GM23338 (cell line): ENCODE measurements at regions not wholly inside any gene's neighbourhood (a gene's known extent, or its start where the extent isn't known, plus 50 kb on each side); places are given as distances from the start of the nearest gene placed in this dataset.

Experiments used
- ATAC-seq: fragments of 200-7000 bp; cut with Tn5 transposase; 3 replicates; pipeline ENCODE4 v1.9.1; 2020
- DNase-seq: peaks from one replicate; pipeline ENCODE4 v3.0.0-alpha.2; 2015; ENCODE audit warnings: low spot score
- H2AFZ ChIP-seq: fragments of 200-600 bp; sonication (generic); 2 replicates; pipeline ENCODE4 v1.8.0; 2016; ENCODE audit warnings: antibody characterized with exemption, mild to moderate bottlenecking, moderate library complexity
- H3F3A ChIP-seq: fragments of 200-600 bp; sonication (generic); replicated peaks from 2 replicates; pipeline ENCODE4 v1.8.0; 2017; ENCODE audit warnings: antibody characterized with exemption, mixed run types, low read depth
- H3K27ac ChIP-seq: fragments of 200-600 bp; sonication (generic); 2 replicates; pipeline ENCODE4 v1.6.1; 2016; ENCODE audit warnings: low read depth
- H3K27me3 ChIP-seq: fragments of 200-600 bp; sonication (generic); 2 replicates; pipeline ENCODE4 v1.8.0; 2016; ENCODE audit warnings: mild to moderate bottlenecking, mixed run types, moderate library complexity; ENCODE audit not compliant: insufficient read depth
- H3K36me3 ChIP-seq: fragments of 200-600 bp; sonication (generic); 2 replicates; pipeline ENCODE4 v1.8.0; 2016; ENCODE audit warnings: mild to moderate bottlenecking; ENCODE audit not compliant: insufficient read depth
- H3K4me1 ChIP-seq: fragments of 200-600 bp; sonication (generic); 2 replicates; pipeline ENCODE4 v1.8.0; 2016; ENCODE audit warnings: mild to moderate bottlenecking, moderate library complexity; ENCODE audit not compliant: insufficient read depth
- H3K4me2 ChIP-seq: fragments of 200-600 bp; sonication (generic); 2 replicates; pipeline ENCODE4 v1.7.1; 2017; ENCODE audit warnings: mixed run types
- H3K4me3 ChIP-seq: fragments of 200-600 bp; sonication (generic); 2 replicates; pipeline ENCODE4 v1.6.1; 2016; ENCODE audit warnings: mixed run types
- H3K79me2 ChIP-seq: fragments of 200-600 bp; sonication (generic); replicated peaks from 2 replicates; pipeline ENCODE4 v1.8.0; 2017; ENCODE audit warnings: mild to moderate bottlenecking; ENCODE audit not compliant: insufficient read depth
- H3K9me2 ChIP-seq: fragments of 200-600 bp; sonication (generic); 2 replicates; pipeline ENCODE4 v1.8.0; 2017; ENCODE audit not compliant: insufficient read depth
- H4K20me1 ChIP-seq: fragments of 200-600 bp; sonication (generic); replicated peaks from 2 replicates; pipeline ENCODE4 v1.8.0; 2017; ENCODE audit warnings: mild to moderate bottlenecking; ENCODE audit not compliant: insufficient read depth
- H3K27ac Mint-ChIP-seq: 2 replicates; pipeline ENCODE4 v1.8.0; 2020; ENCODE audit warnings: inconsistent platforms, mild to moderate bottlenecking, moderate library complexity, mixed read lengths
- H3K27me3 Mint-ChIP-seq: 3 replicates; pipeline ENCODE4 v1.8.0; 2022; ENCODE audit warnings: low read depth, mild to moderate bottlenecking, moderate library complexity, mixed read lengths, inconsistent platforms; ENCODE audit not compliant: insufficient read depth, poor library complexity
- H3K36me3 Mint-ChIP-seq: 3 replicates; pipeline ENCODE4 v1.8.0; 2021; ENCODE audit warnings: low read depth, mild to moderate bottlenecking, inconsistent platforms, moderate library complexity, mixed read lengths
- H3K4me1 Mint-ChIP-seq: 3 replicates; pipeline ENCODE4 v1.8.0; 2020; ENCODE audit warnings: mild to moderate bottlenecking, inconsistent platforms, mixed read lengths
- H3K4me3 Mint-ChIP-seq: 3 replicates; pipeline ENCODE4 v1.8.0; 2021; ENCODE audit warnings: moderate library complexity, mild to moderate bottlenecking, inconsistent platforms, mixed read lengths
- H3K9me3 Mint-ChIP-seq: 3 replicates; pipeline ENCODE4 v1.8.0; 2020; ENCODE audit warnings: moderate library complexity, mild to moderate bottlenecking, inconsistent platforms, mixed read lengths
- CTCF ChIP-seq, 2 experiments: fragments of 200-600 bp in 1 of 2; sonication (generic) in 1 of 2; conservative IDR thresholded peaks; 2 replicates each; pipeline versions ENCODE4 v1.5.1 to v1.6.1; 2016 to 2017; ENCODE audit warnings: antibody characterized with exemption in 2 of 2, low read depth in 2 of 2, mild to moderate bottlenecking in 2 of 2, moderate library complexity in 1 of 2
- ETS1 ChIP-seq: IDR thresholded peaks from 2 replicates; pipeline ENCODE4 v1.6.1; 2016; ENCODE audit warnings: antibody characterized with exemption
- JUNB ChIP-seq: IDR thresholded peaks from one replicate; pipeline ENCODE4 v1.6.1; 2016; ENCODE audit warnings: antibody characterized with exemption; ENCODE audit not compliant: unreplicated experiment
- NANOG ChIP-seq: IDR thresholded peaks from 2 replicates; pipeline ENCODE4 v1.6.1; 2016; ENCODE audit warnings: antibody characterized with exemption, borderline replicate concordance
- ZNF114 ChIP-seq: fragments of 250-450 bp; sonication (Bioruptor Pico); IDR thresholded peaks from 2 replicates; pipeline ENCODE4 v1.5.0; 2020; ENCODE audit warnings: mild to moderate bottlenecking, moderate library complexity
- ZNF462 ChIP-seq: fragments of 250-450 bp; sonication (Bioruptor Pico); IDR thresholded peaks from 2 replicates; pipeline ENCODE4 v1.5.0; 2020; ENCODE audit warnings: mild to moderate bottlenecking, moderate library complexity
- TF ChIP-seq, protein P1 (sequence below): IDR thresholded peaks from one replicate; pipeline ENCODE4 v1.6.1; 2018; ENCODE audit warnings: antibody characterized with exemption; ENCODE audit not compliant: unreplicated experiment

DNA sequence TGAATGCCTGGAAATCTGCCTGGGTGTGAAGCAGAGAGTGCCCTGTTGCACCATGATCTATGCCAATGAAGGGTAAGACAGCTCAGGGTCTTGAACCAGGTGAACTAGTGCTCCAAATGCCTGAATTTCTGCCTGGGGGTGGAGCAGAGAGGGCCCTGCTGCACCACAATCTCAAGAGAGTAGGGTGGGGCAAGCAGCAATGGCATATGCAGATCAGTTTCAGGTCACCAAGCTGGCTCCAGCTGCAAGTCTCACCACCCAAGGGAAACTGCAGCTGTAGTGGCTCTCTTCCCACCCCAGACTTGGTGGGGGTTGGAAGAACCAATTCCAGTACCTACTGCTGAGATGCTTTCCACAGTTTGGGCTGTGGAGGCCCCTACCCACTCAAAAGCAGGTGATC, 147.0 kb downstream of the SPANXN1 start (continued):
- no peak for TF ChIP-seq ZNF462 (CRISPR knock-in tag)
- no peak for TF ChIP-seq ZNF114 (CRISPR knock-in tag)

DNA sequence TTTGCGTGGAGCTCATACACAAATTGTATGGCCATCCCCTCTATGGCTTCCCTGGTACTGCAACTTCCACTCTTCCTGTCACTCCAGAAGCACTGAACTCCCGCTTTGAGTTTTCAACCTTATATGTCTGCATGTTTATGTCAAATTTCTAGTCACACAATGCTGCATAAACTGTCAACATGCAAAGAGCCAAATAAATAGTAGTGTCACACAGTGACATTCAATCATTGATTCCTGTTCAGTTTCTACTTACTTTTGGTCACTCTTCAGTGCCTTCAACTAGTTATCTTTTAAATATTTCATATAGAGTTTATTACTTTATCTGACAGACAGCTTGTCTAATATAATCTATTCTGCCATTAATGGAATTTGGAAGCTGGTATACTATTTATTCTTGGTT, 149.3 kb downstream of the SPANXN1 start:
- H3K9me2 ChIP-seq = no peaks in the 10 kb centered on the region
- H3K27me3 Mint-ChIP-seq = no peaks in the 10 kb centered on the region
- no peaks in the 10 kb centered on the region for H3K27me3 ChIP-seq
- H3K79me2 ChIP-seq = no peaks in the 10 kb centered on the region
- ATAC-seq (no peak), DNase-seq (no peak)
- TF ChIP-seq ZNF114 (CRISPR knock-in tag) = no peak
- TF ChIP-seq NANOG = no peak
- H3K9me3 Mint-ChIP-seq = peaks cover 83% of the 10 kb centered on the region
- H3K4me3 ChIP-seq = no peak overlapping the region
- no peaks in the 10 kb centered on the region for H3K4me1 ChIP-seq
- no peaks in the 10 kb centered on the region for H3F3A ChIP-seq
- H3K27ac Mint-ChIP-seq = no peak overlapping the region
- no peak overlapping the region for H3K27ac ChIP-seq
- no peak overlapping the region for H3K4me3 Mint-ChIP-seq
- no peak overlapping the region for H2AFZ ChIP-seq
- no peaks in the 10 kb centered on the region for H3K4me1 Mint-ChIP-seq
- no peaks in the 10 kb centered on the region for H3K36me3 ChIP-seq
- H4K20me1 ChIP-seq = no peaks in the 10 kb centered on the region
- H3K36me3 Mint-ChIP-seq = no peaks in the 10 kb centered on the region; the same call in 2 of the 3 replicates
- no peak overlapping the region for H3K4me2 ChIP-seq

DNA sequence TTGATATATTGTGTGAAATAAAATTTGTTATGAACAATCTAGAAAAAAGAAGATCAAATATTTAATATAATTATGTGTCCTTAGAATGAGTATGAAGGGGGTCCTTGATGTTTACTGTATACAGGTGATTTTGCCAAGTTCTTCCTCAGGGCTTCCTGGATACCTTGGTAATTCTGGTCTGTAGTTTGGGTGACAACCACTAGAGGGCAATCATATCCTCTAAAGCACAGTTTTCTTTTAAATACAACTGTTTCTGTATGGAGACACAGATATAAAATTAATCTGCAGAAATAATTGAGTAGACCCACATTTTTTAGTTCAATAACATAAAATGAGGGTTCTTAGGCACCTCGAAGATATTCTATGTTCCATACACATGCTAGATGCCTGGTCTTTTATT, 157.7 kb downstream of the SPANXN1 start:
- peak; percentile 36 for DNase-seq
- no peaks in the 10 kb centered on the region for H3K9me2 ChIP-seq
- H3F3A ChIP-seq = no peaks in the 10 kb centered on the region
- Mint-ChIP-seq H3K27ac (no peak overlapping the region), H3K27me3 (no peaks in the 10 kb centered on the region), H3K4me3 (no peak overlapping the region), H3K4me1 (no peaks in the 10 kb centered on the region), H3K9me3 (peaks cover 54% of the 10 kb centered on the region), H3K36me3 (no peaks in the 10 kb centered on the region)
- H3K79me2 ChIP-seq = no peaks in the 10 kb centered on the region
- no peak overlapping the region for H3K4me2 ChIP-seq
- H3K36me3 ChIP-seq = no peaks in the 10 kb centered on the region
- no peaks in the 10 kb centered on the region for H4K20me1 ChIP-seq
- no peaks in the 10 kb centered on the region for H3K27me3 ChIP-seq
- H3K4me1 ChIP-seq = no peaks in the 10 kb centered on the region
- no peak overlapping the region for H2AFZ ChIP-seq
- ATAC-seq = no peak
- no peak overlapping the region for H3K27ac ChIP-seq
- H3K4me3 ChIP-seq = no peak overlapping the region
- TF ChIP-seq JUNB (no peak), NANOG (no peak), ZNF114 (CRISPR knock-in tag) (no peak), ETS1 (no peak), CTCF (conservative IDR thresholded peaks at IDR 0.05; ENCODE audit: low read depth in 2 of 2) (peak; percentile 35 to 48; a peak in 3 of 4 replicates)
- TF ChIP-seq, protein P1, sequence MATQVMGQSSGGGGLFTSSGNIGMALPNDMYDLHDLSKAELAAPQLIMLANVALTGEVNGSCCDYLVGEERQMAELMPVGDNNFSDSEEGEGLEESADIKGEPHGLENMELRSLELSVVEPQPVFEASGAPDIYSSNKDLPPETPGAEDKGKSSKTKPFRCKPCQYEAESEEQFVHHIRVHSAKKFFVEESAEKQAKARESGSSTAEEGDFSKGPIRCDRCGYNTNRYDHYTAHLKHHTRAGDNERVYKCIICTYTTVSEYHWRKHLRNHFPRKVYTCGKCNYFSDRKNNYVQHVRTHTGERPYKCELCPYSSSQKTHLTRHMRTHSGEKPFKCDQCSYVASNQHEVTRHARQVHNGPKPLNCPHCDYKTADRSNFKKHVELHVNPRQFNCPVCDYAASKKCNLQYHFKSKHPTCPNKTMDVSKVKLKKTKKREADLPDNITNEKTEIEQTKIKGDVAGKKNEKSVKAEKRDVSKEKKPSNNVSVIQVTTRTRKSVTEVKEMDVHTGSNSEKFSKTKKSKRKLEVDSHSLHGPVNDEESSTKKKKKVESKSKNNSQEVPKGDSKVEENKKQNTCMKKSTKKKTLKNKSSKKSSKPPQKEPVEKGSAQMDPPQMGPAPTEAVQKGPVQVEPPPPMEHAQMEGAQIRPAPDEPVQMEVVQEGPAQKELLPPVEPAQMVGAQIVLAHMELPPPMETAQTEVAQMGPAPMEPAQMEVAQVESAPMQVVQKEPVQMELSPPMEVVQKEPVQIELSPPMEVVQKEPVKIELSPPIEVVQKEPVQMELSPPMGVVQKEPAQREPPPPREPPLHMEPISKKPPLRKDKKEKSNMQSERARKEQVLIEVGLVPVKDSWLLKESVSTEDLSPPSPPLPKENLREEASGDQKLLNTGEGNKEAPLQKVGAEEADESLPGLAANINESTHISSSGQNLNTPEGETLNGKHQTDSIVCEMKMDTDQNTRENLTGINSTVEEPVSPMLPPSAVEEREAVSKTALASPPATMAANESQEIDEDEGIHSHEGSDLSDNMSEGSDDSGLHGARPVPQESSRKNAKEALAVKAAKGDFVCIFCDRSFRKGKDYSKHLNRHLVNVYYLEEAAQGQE = no peak
